GM20000 (cell line): ENCODE measurements at regions not wholly inside any gene's neighbourhood (a gene's known extent, or its start where the extent isn't known, plus 50 kb on each side); places are given as distances from the start of the nearest gene placed in this dataset.

ENCODE experiments used
- DNase-seq: peaks from one replicate; pipeline ENCODE4 v3.0.0; 2012; ENCODE audit warnings: low spot score
- CTCF ChIP-seq: IDR thresholded peaks from 2 replicates; pipeline ENCODE4 v1.5.1; 2012; ENCODE audit warnings: mild to moderate bottlenecking, control low read depth; ENCODE audit errors: extremely low read depth, missing control alignments

- peak; percentile 4 for DNase-seq
Measured at GRCh38 chr7:125241548-125241947, 311.9 kb upstream of the POT1 start.

DNA sequence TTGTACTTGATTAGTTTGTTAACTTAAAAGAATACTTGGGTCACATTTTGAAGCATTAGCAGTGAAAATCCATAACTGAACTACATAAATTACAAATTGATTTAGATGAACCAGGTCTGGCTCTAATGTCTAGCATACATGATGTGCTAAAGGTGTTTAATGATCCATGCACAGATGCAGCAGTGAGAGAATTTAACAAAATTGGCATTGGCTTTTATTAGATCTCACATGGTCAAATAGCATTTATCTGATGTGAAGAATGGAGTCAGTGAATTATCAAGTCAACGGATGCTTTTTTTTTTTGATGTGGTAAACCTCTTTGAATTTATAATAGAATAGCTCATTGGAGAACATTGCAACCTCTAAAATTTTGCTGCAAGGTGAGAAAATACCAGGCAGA is 293.0 kb upstream of the POT1 start:
- DNase-seq = no peak
- no peak for TF ChIP-seq CTCF

More at GRCh38 chr7:125241548-125241947, 311.9 kb upstream of the POT1 start:
- TF ChIP-seq CTCF = no peak

GRCh38 chr7:125218076-125218475 is 288.5 kb upstream of the POT1 start:
- TF ChIP-seq CTCF = no peak
- DNase-seq = no peak

GRCh38 chr7:125201002-125201401 is 271.4 kb upstream of the POT1 start:
- no peak for DNase-seq
- no peak for TF ChIP-seq CTCF

DNA sequence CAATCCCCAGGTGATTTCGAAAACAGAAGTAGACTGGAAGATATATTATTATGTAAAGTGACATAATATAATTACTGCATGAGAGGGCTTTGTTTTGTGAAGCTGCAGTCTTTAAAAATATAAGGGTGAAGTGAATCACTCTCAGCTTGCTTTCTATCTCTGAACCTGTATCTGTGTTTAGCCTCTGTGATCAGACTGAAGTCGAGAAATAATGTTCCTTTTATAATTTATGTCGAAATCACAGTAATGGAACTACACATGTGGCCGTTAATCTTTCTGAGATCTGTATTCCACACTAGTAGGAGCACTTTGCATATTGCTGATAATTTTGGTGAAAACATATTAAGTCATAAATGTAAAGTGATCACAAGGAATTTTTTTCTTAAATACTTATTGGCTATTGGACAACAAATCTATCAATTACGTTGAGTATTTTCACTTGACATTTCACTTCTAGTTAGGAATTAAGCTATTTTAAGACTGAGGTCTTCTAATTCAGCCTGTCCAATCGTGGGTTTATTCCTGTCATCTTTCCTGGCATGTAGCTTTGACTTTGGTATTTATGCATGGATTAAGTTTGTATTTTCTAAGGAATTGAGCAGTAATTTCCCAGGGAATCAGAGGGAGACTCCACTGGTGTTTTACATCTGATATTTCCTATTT is 268.2 kb upstream of the POT1 start:
- TF ChIP-seq CTCF = no peak
- no peak for DNase-seq

DNA sequence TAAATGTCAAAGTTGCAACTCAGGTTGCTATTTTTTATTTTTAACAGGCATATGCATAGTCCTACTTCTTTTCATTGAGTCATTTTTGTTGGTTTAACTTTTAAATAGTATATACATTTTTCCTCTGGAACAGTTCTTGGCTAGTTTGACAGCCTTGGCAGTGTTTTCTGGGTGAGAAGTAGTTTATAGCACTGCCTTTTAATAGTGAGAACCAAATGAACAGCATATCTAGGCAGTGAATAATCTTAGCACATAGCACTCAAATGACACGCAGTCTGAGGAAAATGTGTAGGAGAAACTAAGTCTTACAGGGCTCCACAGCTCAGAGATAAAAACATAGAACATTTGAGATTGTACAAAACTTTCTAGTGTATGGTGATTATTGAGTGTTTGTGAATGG is 265.5 kb upstream of the POT1 start:
- TF ChIP-seq CTCF = no peak
- no peak for DNase-seq

DNA sequence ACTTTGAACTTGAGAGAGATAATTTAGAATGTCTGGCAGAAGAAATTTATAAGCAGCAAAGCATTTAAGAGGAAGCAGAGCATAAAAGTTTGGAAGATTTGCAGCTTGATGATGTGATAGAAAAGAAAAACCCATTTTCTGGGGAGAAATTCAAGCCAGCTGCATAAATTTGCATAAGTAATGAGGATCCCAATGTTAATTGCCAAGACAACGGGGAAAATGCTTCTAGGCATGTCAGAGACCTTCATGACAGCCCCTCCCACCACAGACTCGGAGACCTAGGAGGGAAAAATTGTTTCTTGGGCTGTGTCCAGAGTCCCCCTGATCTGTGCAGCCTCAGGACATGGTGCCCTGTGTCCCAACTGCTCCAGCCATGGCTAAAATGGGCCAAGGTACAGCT is 263.6 kb upstream of the POT1 start:
- TF ChIP-seq CTCF = no peak
- DNase-seq = no peak
